Stimulated activated CD4-positive, alpha-beta T cell treated with anti-CD3 and anti-CD28 coated beads, Interleukin-1b, Interleukin-23, amount 100 ng/mL, for 4 hours (primary cell): ENCODE measurements at regions not wholly inside any gene's neighbourhood (a gene's known extent, or its start where the extent isn't known, plus 50 kb on each side); places are given as distances from the start of the nearest gene placed in this dataset.
"Not testable (repeated sequence)": the region's sequence is repeated elsewhere in the genome, so short reads cannot be mapped to it uniquely, and the experiment has no call there.

Experiments used
- DNase-seq, 2 donors: peaks; one replicate each; pipeline ENCODE4 v3.0.0-alpha.2; 2020; ENCODE audit warnings: low read depth in 2 of 2

GRCh38 chr1:224061436-224061835, 52.5 kb upstream of the FBXO28 start:
- no peak for DNase-seq

GRCh38 chr1:224059897-224060427, 53.9 kb upstream of the FBXO28 start:
- DNase-seq: no peak

- no peak for DNase-seq
Measured at GRCh38 chr1:224058303-224058702, 55.6 kb upstream of the FBXO28 start.

GRCh38 chr1:224057461-224058199, 56.3 kb upstream of the FBXO28 start:
- no peak for DNase-seq

GRCh38 chr1:224054611-224055010, 59.3 kb upstream of the FBXO28 start:
- DNase-seq: no peak

- DNase-seq: no peak
Measured at GRCh38 chr1:224054012-224054411, 59.9 kb upstream of the FBXO28 start.

- no peak for DNase-seq
Measured at GRCh38 chr1:224053456-224053855, 60.5 kb upstream of the FBXO28 start.

GRCh38 chr1:224052772-224053171, 61.1 kb upstream of the FBXO28 start:
- DNase-seq: no peak

GRCh38 chr1:224051782-224052181, 62.1 kb upstream of the FBXO28 start:
- not testable (repeated sequence) for DNase-seq

- no peak for DNase-seq
Measured at GRCh38 chr1:224051086-224051406, 62.9 kb upstream of the FBXO28 start.

- no peak for DNase-seq
Measured at GRCh38 chr1:224047538-224047937, 66.4 kb upstream of the FBXO28 start.

- no peak for DNase-seq
Measured at GRCh38 chr1:224045556-224045955, 68.4 kb upstream of the FBXO28 start.

GRCh38 chr1:224044420-224044819, 69.5 kb upstream of the FBXO28 start:
- DNase-seq: no peak

GRCh38 chr1:224042557-224043118, 71.3 kb upstream of the FBXO28 start:
- DNase-seq: no peak

- no peak for DNase-seq
Measured at GRCh38 chr1:224041032-224041431, 72.9 kb upstream of the FBXO28 start.

- not testable (repeated sequence) for DNase-seq
Measured at GRCh38 chr1:224040423-224040822, 73.5 kb upstream of the FBXO28 start.

- not testable (repeated sequence) for DNase-seq
Measured at GRCh38 chr1:224040006-224040405, 73.9 kb upstream of the FBXO28 start.

GRCh38 chr1:224038832-224039231, 75.1 kb upstream of the FBXO28 start:
- not testable (repeated sequence) for DNase-seq

- not testable (repeated sequence) for DNase-seq
Measured at GRCh38 chr1:224037362-224037761, 76.5 kb upstream of the FBXO28 start.

GRCh38 chr1:224032608-224033276, 81.2 kb upstream of the FBXO28 start:
- DNase-seq: not testable (repeated sequence)

- DNase-seq: not testable (repeated sequence)
Measured at GRCh38 chr1:224031986-224032385, 81.9 kb upstream of the FBXO28 start.

GRCh38 chr1:224030257-224030656, 83.7 kb upstream of the FBXO28 start:
- not testable (repeated sequence) for DNase-seq
